GM19238 (cell line): ENCODE measurements at regions not wholly inside any gene's neighbourhood (a gene's known extent, or its start where the extent isn't known, plus 50 kb on each side); places are given as distances from the start of the nearest gene placed in this dataset.
"Not testable (repeated sequence)": the region's sequence is repeated elsewhere in the genome, so short reads cannot be mapped to it uniquely, and the experiment has no call there.

Experiments used
- DNase-seq: peaks from one replicate; pipeline ENCODE4 v3.0.0; 2011; ENCODE audit warnings: low spot score; ENCODE audit not compliant: insufficient read length

DNA sequence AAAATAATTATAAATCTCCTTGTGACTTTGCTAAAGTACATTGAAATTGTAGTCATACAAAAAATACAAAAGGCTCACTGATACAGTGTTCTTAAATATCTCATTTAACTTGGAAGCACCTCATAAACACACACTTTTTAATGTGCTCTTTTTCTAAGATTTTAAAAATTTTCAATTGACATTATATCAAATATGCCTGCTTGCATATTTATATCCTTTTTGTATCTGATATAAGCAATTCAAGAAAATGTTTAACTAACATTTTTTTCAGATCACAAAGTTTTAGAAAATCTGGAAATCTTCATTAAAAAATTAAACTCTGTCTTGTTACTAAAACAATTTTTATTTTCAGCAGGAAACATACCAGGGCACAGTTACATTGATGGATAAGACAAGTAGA is 661.5 kb downstream of the REEP3 start:
- no peak for DNase-seq

GRCh38 chr10:64191286-64191685 is 670.1 kb downstream of the REEP3 start:
- no peak for DNase-seq

DNA sequence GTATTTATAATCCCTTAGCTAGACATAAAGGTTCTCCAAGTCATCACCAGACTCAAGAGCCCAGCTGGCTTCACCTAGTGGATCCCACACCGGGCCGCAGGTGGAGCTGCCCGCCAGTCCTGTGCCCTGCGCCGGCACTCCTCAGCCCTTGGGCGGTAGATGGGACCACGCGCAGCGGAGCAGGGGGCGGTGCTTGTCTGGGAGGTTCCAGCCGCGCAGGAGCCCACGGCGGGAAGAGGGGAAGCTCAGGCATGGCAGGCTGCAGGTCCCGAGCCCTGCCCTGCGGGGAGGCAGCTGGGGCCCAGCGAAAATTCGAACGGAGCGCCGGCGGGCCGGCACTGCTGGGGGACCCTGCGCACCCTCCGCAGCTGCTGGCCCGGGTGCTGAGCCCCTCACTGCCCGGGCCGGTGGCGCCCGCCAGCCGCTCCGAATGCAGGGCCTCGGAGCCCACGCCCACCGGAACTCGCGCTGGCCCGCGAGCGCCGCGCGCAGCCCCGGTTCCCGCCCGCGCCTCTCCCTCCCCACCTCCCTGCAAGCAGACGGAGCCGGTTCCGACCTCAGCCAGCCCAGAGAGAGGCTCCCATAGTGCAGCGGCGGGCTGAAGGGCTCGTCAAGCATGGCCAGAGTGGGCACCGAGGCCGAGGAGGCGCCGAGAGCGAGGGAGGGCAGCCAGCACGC is 675.6 kb downstream of the REEP3 start:
- no peak for DNase-seq

- DNase-seq: no peak
These were observed 680.7 kb downstream of the REEP3 start for GRCh38 chr10:64201936-64202335.

DNA sequence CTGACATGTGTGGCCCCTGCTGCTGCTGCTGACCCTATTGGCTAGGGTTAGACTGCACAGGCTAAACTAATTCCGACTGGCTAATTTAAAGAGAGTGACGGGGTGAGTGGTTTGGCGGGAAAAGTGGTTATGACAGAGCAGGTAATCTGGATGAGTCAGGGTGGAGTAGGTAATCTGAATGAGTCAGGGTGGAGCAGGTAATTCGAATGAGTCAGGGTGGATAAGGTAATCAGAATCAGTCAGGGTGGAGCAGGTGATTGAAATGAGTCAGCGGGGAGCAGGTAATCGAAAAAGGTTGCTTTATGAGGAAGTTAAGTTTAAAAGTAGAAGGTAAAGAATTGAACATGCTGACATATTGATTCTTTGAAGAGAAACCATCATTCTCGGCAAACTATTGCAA is 683.3 kb downstream of the REEP3 start:
- DNase-seq: not testable (repeated sequence)

DNA sequence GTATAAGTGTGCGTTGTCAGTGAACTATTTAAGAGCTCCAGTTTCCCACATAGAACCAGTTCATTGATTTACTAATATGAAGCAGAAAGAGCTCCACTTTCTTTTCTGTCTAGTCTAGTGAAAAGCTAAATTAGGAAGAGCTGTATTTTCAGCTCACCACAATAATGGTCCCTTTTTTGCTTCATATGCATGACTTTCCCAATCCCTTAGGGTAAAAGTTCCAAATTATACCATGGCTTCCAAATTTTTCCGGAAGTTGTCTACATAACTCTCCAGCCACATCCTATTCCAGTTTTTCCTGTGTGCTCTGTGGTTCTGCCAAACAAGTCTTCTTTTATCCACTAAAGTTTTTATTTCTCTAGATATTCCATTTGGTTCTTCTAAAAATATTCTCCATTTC is 685.2 kb downstream of the REEP3 start:
- DNase-seq: no peak

DNA sequence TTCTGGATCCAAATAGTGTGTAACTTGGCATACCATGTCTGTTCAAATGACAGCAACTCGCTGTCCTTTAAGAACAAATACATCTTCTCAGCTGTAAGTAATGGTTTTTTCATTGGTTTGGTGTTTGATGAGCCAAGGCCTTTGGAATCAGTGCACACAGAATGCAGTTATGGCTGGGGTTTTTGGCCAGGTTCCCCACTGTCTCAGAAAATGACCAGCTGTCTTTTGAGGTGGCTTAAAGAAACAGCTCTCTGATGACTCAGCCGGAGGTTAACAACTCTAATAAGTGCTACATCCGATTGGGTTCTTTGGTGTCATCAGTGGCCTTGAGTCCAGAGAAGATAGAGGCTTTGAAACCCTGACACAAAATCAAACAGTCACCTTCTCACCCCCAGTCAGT is 688.4 kb downstream of the REEP3 start:
- no peak for DNase-seq

GRCh38 chr10:64210211-64210610 is 689.0 kb downstream of the REEP3 start:
- no peak for DNase-seq

DNA sequence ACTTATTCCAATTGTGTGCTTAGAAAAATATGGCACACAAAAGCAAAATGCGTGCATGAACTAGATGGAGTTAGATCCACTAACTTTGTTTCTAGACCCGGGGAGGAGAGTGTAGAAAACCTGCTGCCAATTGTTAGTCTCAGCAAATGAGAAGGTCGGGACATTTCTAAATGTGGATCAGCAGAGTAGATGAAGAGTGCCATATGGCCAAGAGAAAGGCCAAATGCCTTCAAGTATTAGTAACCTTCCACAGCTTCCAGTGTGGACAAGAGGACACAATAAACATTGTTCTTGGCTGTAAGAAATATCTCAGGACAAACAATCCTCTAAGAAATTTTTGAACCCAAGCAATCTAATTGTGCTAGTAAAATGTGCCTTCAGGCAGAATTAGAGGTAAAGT is 690.3 kb downstream of the REEP3 start:
- DNase-seq: no peak

DNA sequence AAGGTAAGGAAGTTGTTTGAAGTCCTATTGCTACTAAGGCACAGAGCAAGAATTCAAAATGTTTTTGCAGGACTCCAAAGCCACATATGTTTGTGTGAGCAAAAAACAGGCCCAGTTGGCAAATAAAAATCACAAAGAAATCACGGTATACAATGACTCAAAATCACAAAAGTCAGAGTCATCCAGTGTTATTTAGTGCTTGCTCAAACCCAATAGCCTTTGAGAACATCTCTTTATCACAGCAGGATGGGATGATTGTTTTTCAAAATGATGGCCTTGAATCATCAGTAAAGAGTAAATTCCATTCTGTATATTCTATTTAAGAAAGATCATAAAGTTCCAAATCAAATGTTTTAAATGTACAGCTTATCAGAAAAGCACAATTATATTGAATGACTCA is 693.9 kb downstream of the REEP3 start:
- no peak for DNase-seq

DNA sequence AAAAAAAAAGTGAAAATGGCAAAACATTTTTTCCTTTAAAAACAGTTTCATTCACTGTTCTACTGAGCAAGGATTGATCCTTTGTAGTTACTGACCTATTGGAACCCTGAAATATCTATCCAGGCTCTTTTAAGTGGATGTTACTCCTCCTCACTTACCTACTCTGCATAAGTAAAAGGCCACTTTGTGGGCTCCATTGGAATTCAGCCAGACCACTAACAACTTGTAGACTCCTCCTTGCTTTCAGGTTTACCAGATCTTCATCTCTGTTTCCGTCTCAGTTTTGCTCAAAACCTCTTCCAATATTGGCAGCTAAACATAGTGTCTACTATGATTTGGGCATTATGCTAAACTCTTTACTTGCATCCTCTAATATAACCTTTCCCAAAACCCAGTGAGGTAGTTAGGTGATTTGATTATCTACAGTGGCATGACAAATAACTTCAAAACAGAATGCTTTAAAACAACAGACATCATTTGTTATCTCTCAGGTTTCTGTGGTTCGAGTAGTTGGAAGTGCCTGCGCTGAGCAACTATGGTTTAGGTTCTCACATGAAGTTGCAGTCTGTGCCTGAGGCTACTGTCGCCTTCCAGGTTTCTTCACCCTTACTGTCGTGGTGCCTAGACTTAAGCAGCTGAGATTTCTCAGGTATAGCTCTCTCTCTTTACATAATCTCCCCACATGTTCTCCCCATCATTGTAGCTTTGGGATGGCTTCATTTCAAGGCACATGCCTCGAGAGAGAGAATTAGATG is 698.2 kb downstream of the REEP3 start:
- DNase-seq: no peak

GRCh38 chr10:64234489-64234888 is 713.3 kb downstream of the REEP3 start:
- DNase-seq: no peak

GRCh38 chr10:64257704-64258103 is 736.5 kb downstream of the REEP3 start:
- no peak for DNase-seq

- no peak for DNase-seq
These were observed 739.9 kb downstream of the REEP3 start for GRCh38 chr10:64261092-64261491.

GRCh38 chr10:64261676-64262075 is 740.5 kb downstream of the REEP3 start:
- DNase-seq: no peak

DNA sequence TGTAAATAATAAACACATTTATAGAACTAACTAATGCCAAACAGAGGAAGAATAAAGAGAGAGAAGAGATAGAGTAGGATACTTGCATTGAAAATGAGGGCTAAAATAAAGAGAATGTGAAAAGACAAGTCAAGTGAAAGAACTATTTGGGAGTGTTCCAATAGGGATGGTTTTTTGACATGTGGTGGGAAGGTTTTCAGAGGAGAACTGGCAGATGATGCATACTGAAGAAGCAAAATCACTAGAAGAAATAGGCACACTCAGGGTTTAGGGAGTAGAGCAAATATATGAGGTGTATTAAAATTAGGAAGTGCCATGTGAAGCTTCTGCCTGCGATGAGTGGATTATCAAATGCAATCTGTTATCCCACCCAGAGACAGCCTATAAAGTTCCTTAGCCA is 744.8 kb downstream of the REEP3 start:
- DNase-seq: no peak

DNA sequence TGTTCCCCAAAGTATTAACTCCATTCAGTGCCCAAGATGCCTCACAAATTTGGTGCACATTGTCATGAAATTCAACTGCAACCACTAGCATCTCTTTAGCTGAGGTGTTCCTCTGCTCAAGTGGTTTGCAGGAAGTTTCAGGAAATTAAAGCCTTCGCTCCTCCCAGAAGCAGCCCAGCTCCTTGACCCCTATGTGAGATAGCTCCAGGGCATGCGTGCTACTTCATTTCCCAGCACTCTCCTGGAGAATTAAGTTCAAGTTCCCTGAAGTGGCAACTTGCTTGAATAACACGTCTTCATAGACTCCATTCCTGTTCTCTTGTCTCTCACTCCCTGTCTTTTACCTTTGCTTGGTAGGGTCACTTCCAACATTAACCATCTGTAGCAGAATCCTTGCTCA is 750.3 kb downstream of the REEP3 start:
- DNase-seq: no peak

DNA sequence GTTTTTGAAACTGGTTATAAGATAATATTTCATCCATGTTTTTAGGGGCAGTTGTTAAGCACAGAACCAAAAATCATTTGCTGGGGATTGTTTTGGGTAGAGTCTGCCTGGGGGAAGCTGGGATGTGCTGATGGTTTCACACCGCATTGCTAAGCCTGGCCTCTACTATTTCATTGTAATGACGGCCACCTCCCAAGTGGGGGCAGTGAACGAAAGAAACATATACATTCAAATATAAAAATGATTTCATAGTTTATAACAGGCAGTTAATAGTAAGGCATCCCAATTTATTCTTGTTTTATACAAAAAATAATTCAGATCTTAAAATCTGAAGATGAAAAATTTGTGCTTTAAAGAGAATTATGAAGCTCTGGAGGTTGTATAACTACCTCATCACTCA is 750.8 kb downstream of the REEP3 start:
- no peak for DNase-seq

DNA sequence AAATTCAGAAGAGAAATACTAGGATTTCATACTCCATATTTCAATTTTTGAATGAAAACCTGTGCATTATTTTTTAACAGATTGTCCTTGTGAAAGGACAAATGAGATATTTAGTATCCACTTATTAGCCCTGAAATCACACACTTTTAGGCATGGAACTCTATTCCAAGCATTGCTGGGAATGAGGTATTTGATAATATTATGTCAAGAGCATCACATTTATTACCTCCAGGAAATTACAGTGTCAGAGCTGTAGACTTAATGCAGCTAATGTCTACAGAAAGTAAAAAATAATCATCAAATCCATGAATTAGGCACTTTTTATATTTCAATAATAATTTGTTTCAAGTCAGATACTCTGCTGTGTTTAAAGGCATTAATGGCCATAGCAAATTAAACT is 753.8 kb downstream of the REEP3 start:
- DNase-seq: no peak

DNA sequence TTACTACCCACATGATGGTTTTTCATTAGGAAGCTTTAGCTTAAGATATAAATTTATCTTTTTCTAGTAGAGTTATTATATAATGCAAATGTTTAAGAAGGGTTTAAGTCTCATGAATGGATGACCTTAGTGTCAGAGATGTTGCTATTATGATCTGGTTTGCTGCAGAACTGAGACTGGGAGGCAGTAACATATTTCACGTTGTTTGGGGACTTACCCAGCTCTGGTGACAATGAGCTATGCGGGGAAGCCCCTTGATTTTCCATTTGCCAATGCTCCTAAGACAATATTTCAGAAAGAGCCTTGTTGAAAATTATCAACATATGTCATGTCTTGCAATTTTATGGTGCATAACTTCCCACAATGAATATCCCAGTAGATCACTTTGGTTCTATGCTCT is 754.6 kb downstream of the REEP3 start:
- no peak for DNase-seq

GRCh38 chr10:64277536-64277935 is 756.3 kb downstream of the REEP3 start:
- DNase-seq: no peak

DNA sequence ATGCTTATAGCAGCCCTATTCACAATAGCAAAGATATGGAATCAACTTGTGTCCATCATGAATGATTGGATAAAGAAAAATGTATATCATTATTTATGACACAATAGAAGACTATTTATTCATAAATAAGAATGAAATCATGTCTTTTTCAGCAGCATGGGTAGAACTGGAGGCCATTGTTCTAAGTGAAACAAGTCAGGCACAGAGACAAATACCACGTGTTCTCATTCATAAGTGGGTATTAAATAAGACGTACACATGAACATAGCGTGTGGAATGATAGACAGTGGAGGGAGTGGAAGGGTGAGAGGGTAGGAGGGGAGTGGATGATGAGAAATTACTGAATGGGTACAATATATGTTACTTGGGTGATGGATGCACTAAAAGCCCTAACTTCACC is 762.4 kb downstream of the REEP3 start:
- no peak for DNase-seq

- no peak for DNase-seq
These were observed 765.3 kb downstream of the REEP3 start for GRCh38 chr10:64286533-64286932.
